ENCODE measurements at regions not wholly inside any gene's neighbourhood (a gene's known extent, or its start where the extent isn't known, plus 50 kb on each side); places are given as distances from the start of the nearest gene placed in this dataset.

- DNase-seq = no peak
These were observed 663.6 kb downstream of the BCL11B start for GRCh38 chr14:98608071-98609060.

GRCh38 chr14:98612434-98613200, 659.4 kb downstream of the BCL11B start:
- DNase-seq = no peak

GRCh38 chr14:98614741-98615140, 657.3 kb downstream of the BCL11B start:
- DNase-seq = no peak

- no peak for DNase-seq
These were observed 649.6 kb downstream of the BCL11B start for GRCh38 chr14:98622208-98623051.

GRCh38 chr14:98623788-98624415, 648.1 kb downstream of the BCL11B start:
- no peak for DNase-seq

GRCh38 chr14:98633380-98633779, 638.6 kb downstream of the BCL11B start:
- peak; percentile 8 for DNase-seq

GRCh38 chr14:98634043-98634820, 637.8 kb downstream of the BCL11B start:
- no peak for DNase-seq

- no peak for DNase-seq
These were observed 633.6 kb downstream of the BCL11B start for GRCh38 chr14:98638366-98638765.

GRCh38 chr14:98647754-98648153, 624.2 kb downstream of the BCL11B start:
- DNase-seq = no peak

- DNase-seq = no peak
These were observed 621.0 kb downstream of the BCL11B start for GRCh38 chr14:98651037-98651436.

GRCh38 chr14:98665007-98665406, 607.0 kb downstream of the BCL11B start:
- DNase-seq = no peak

- DNase-seq = no peak
These were observed 605.5 kb downstream of the BCL11B start for GRCh38 chr14:98666545-98666944.

GRCh38 chr14:98682033-98682432, 590.0 kb downstream of the BCL11B start:
- DNase-seq = no peak

GRCh38 chr14:98682726-98683125, 589.3 kb downstream of the BCL11B start:
- DNase-seq = peak; percentile 15

GRCh38 chr14:98684468-98684867, 587.5 kb downstream of the BCL11B start:
- peak; percentile 41 for DNase-seq

- DNase-seq = no peak
These were observed 586.3 kb downstream of the BCL11B start for GRCh38 chr14:98685725-98686124.

GRCh38 chr14:98688446-98688845, 583.6 kb downstream of the BCL11B start:
- DNase-seq = no peak

GRCh38 chr14:98689951-98690350, 582.0 kb downstream of the BCL11B start:
- no peak for DNase-seq

GRCh38 chr14:98692832-98693231, 579.2 kb downstream of the BCL11B start:
- no peak for DNase-seq

- no peak for DNase-seq
These were observed 577.5 kb downstream of the BCL11B start for GRCh38 chr14:98694541-98694940.

- DNase-seq = no peak
These were observed 576.2 kb downstream of the BCL11B start for GRCh38 chr14:98695809-98696208.

Measured in muscle of arm (tissue), 1 donor.